Vagina (tissue), 2 donors: ENCODE measurements at regions not wholly inside any gene's neighbourhood (a gene's known extent, or its start where the extent isn't known, plus 50 kb on each side); places are given as distances from the start of the nearest gene placed in this dataset.

Source experiments
- DNase-seq, 2 donors: peaks; one replicate each; pipeline ENCODE4 v3.0.0-alpha.2; 2017; ENCODE audit errors: extremely low spot score in 2 of 2
- H3K27ac ChIP-seq: fragments of 200-600 bp; sonication (generic); one replicate; pipeline ENCODE4 v1.5.1; 2019
- H3K27me3 ChIP-seq: fragments of 200-600 bp; sonication (generic); one replicate; pipeline ENCODE4 v1.5.1; 2019
- H3K36me3 ChIP-seq, 2 donors: fragments of 200-600 bp; sonication (generic); one replicate each; pipeline ENCODE4 v1.5.1; 2017 to 2019
- H3K4me1 ChIP-seq: fragments of 200-600 bp; sonication (generic); one replicate; pipeline ENCODE4 v1.5.1; 2019
- H3K4me3 ChIP-seq, 2 donors: fragments of 200-600 bp; sonication (generic); 1 replicate in 1 of 2; 2 replicates in 1 of 2; pipeline ENCODE4 v1.5.1; 2016 to 2019
- H3K9me3 ChIP-seq: fragments of 200-600 bp; sonication (generic); one replicate; pipeline ENCODE4 v1.5.1; 2019
- POLR2A ChIP-seq, 2 donors: fragments of 450-650 bp; IDR thresholded peaks; one replicate each; pipeline ENCODE4 v1.6.1; 2017; ENCODE audit warnings: antibody characterized with exemption in 2 of 2, mild to moderate bottlenecking in 2 of 2, moderate library complexity in 2 of 2
- POLR2AphosphoS5 ChIP-seq, 2 donors: sonication (generic); formaldehyde crosslinking; IDR thresholded peaks; one replicate each; pipeline ENCODE4 v1.9.0; 2017; ENCODE audit warnings: antibody characterized with exemption in 2 of 2, mild to moderate bottlenecking in 2 of 2, low read depth in 1 of 2; ENCODE audit not compliant: insufficient read depth in 1 of 2
- intact Hi-C: fragments of 100-400 bp; cut with DNase I; formaldehyde crosslinking; loops from one replicate; pipeline ENCODE4 v1.15.1; 2023
- TF ChIP-seq, protein P1 (sequence below), 3 experiments: fragments of 450-650 bp in 2 of 3; fragments of 200-600 bp in 1 of 3; sonication (generic) in 1 of 3; IDR thresholded peaks; one replicate each; pipeline ENCODE4 v1.5.1; 2017 to 2019; ENCODE audit warnings: antibody characterized with exemption in 3 of 3, mild to moderate bottlenecking in 2 of 3, moderate library complexity in 2 of 3

DNA sequence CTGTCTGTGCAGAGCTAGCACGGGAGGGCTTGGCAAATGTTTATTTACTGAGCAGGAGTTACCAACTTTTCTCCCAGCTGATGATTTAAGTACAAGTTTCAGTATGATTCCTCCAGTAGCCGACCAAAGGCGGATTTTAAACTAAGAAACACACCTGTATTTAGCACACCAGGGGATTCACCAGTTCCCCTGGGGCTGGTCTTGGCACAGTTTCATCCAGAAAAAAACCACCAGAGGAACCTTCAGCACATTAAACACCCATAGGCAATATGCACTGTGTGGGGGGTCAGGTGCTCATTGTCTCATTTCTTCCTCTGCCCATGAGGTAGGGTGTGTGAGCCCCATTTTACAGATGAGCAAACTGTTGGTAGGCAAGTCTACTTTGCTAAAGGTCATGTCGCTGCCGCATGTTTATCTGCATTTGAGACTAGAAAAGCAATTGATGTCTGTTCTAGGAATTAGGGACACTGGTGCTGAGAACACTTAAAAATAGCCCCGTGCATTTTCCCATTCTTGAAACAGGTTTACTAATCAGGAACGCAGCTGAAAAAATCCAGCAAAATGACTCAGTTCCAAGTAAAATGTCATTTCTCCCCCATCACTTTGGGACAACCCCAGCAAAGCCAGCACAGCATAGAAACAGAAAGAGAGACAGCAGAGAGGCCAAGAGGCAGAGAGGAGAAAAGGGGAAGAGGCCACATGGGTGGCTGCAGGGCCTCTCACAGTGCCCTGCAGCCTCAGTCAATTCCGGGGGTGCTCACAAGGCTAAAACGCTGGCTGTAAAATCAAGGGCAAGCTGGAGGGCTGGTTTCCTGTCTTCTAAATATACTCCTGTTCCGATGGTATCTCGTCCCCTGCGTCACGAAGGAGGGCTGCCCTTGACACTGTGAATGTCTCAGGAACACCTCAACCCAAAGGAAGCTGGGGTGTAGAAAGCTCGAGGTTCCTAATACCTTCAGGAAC is 166.8 kb upstream of the ID2 start:
- Histone ChIP-seq H3K9me3 (no peaks in the 10 kb centered on the region), H3K27me3 (no peaks in the 10 kb centered on the region), H3K36me3 (no peaks in the 10 kb centered on the region), H3K4me1 (no peaks in the 10 kb centered on the region), H3K4me3 (no peak overlapping the region), H3K27ac (peak overlapping the region; percentile 32)
- TF ChIP-seq POLR2A (IDR thresholded peaks at IDR 0.05) (no peak), POLR2AphosphoS5 (IDR thresholded peaks at IDR 0.05; ENCODE audit: insufficient read depth in 1 of 2, low read depth in 1 of 2) (peak in 1 of 2 donors; percentile 7)
- intact Hi-C loops = no loop called here
- DNase-seq = no peak

- Histone ChIP-seq H3K9me3 (no peaks in the 10 kb centered on the region), H3K4me1 (no peaks in the 10 kb centered on the region), H3K4me3 (no peak overlapping the region), H3K27me3 (no peaks in the 10 kb centered on the region), H3K27ac (no peak overlapping the region), H3K36me3 (no peaks in the 10 kb centered on the region)
- TF ChIP-seq POLR2AphosphoS5 (IDR thresholded peaks at IDR 0.05; ENCODE audit: insufficient read depth in 1 of 2, low read depth in 1 of 2) = no peak
- TF ChIP-seq, protein P1, sequence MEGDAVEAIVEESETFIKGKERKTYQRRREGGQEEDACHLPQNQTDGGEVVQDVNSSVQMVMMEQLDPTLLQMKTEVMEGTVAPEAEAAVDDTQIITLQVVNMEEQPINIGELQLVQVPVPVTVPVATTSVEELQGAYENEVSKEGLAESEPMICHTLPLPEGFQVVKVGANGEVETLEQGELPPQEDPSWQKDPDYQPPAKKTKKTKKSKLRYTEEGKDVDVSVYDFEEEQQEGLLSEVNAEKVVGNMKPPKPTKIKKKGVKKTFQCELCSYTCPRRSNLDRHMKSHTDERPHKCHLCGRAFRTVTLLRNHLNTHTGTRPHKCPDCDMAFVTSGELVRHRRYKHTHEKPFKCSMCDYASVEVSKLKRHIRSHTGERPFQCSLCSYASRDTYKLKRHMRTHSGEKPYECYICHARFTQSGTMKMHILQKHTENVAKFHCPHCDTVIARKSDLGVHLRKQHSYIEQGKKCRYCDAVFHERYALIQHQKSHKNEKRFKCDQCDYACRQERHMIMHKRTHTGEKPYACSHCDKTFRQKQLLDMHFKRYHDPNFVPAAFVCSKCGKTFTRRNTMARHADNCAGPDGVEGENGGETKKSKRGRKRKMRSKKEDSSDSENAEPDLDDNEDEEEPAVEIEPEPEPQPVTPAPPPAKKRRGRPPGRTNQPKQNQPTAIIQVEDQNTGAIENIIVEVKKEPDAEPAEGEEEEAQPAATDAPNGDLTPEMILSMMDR (IDR thresholded peaks at IDR 0.05) = no peak
- TF ChIP-seq POLR2A (IDR thresholded peaks at IDR 0.05) = no peak
- intact Hi-C loops = no loop called here
- no peak for DNase-seq
These were observed 165.9 kb upstream of the ID2 start for GRCh38 chr2:8515864-8516533.

DNA sequence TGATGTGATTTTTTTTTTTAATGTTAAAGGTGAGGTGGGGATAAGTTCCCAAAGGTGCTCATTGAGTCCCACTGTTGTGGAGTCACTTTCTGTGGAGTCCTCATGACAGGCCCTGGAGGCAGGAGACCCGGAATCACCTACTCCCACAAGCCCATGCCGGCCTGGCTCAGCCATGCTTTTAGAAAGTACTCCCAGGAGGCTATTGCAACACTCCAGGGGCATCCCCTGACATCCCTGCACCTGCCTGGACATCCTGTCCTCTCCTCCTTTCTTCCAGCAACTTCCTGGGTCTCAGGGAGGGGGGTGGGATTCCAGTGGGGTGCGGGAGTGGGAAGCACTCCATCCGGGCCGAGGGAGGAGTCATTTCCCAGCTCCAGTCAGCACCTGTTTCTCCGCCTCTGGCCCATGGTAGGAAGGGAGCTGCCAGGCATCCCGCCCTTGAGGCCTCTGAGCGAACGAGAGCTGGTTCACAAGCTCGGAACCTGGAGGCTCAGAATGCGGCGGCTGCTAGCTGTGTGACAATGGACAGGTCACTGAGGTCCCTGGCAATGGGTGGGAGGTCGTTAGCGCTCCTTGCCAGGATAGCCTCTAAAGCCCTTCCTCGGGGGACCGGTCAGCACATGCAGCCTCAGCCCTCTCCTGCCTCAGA is 163.9 kb upstream of the ID2 start:
- Histone ChIP-seq H3K4me3 (no peak overlapping the region), H3K4me1 (peaks cover 9% of the 10 kb centered on the region), H3K9me3 (no peaks in the 10 kb centered on the region), H3K27me3 (no peaks in the 10 kb centered on the region), H3K36me3 (no peaks in the 10 kb centered on the region), H3K27ac (no peak overlapping the region)
- intact Hi-C loops = no loop called here
- TF ChIP-seq POLR2A (IDR thresholded peaks at IDR 0.05) = no peak
- TF ChIP-seq, protein P1 (IDR thresholded peaks at IDR 0.05) = no peak
- TF ChIP-seq POLR2AphosphoS5 (IDR thresholded peaks at IDR 0.05; ENCODE audit: insufficient read depth in 1 of 2, low read depth in 1 of 2) = no peak
- no peak for DNase-seq

DNA sequence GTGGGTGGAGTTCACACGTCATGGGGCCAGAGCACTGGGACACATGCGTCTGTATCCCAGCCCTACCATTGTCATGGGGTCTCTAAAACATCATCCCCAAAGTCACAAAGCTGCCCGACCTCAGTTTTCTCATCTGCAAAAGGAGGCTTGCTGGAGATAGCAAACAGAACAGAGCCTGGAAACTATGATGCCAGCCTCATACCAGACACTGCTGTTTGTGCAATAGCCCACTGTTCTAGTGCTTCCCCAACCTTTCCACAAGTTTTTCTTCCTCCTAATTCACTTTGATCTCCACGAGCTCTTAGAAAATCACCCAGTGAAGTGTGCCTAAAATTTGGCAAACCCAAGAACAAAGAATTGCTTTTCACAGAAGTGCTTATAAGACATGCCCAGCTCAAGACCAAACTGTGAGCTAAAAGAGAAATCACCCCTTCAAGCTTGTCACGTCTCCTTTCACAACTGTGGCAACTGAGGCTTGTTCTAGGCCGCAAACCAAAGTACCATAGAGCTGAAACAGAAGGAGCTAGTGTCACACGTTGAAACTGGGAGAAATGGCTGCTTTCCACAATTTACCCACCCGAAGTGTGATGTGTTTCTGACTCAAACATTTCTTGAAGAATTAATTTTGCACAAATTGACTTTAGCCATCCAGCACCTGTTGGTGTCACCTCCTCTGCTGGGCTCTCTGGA is 162.7 kb upstream of the ID2 start:
- intact Hi-C loops = no loop called here
- no peak for DNase-seq
- peaks cover 15% of the 10 kb centered on the region for H3K4me1 ChIP-seq
- H3K27me3 ChIP-seq = no peaks in the 10 kb centered on the region
- no peaks in the 10 kb centered on the region for H3K9me3 ChIP-seq
- H3K27ac ChIP-seq = no peak overlapping the region
- H3K36me3 ChIP-seq = no peaks in the 10 kb centered on the region
- TF ChIP-seq, protein P1 (IDR thresholded peaks at IDR 0.05) = no peak
- TF ChIP-seq POLR2A (IDR thresholded peaks at IDR 0.05) = no peak
- no peak for TF ChIP-seq POLR2AphosphoS5 (IDR thresholded peaks at IDR 0.05; ENCODE audit: insufficient read depth in 1 of 2, low read depth in 1 of 2)
- H3K4me3 ChIP-seq = no peak overlapping the region

GRCh38 chr2:8520791-8521344 is 161.0 kb upstream of the ID2 start:
- Histone ChIP-seq H3K9me3 (no peaks in the 10 kb centered on the region), H3K4me1 (peaks cover 20% of the 10 kb centered on the region), H3K36me3 (no peaks in the 10 kb centered on the region), H3K27me3 (no peaks in the 10 kb centered on the region), H3K27ac (no peak overlapping the region), H3K4me3 (no peak overlapping the region)
- TF ChIP-seq POLR2AphosphoS5 (IDR thresholded peaks at IDR 0.05; ENCODE audit: insufficient read depth in 1 of 2, low read depth in 1 of 2) (no peak), POLR2A (IDR thresholded peaks at IDR 0.05) (no peak)
- TF ChIP-seq, protein P1 (IDR thresholded peaks at IDR 0.05) = no peak
- intact Hi-C loops = no loop called here
- DNase-seq = no peak
